ENCODE measurements at regions not wholly inside any gene's neighbourhood (a gene's known extent, or its start where the extent isn't known, plus 50 kb on each side); places are given as distances from the start of the nearest gene placed in this dataset.

- no peak for DNase-seq
Observed at GRCh38 chr2:84290537-84290936, 168.5 kb downstream of the SUCLG1 start.

- DNase-seq, result no peak
Observed at GRCh38 chr2:84288293-84288692, 170.8 kb downstream of the SUCLG1 start.

- no peak for DNase-seq
Observed at GRCh38 chr2:84286878-84287277, 172.2 kb downstream of the SUCLG1 start.

GRCh38 chr2:84285056-84285747, 173.9 kb downstream of the SUCLG1 start:
- no peak for DNase-seq

GRCh38 chr2:84283506-84283905, 175.6 kb downstream of the SUCLG1 start:
- DNase-seq, result no peak

GRCh38 chr2:84281510-84281909, 177.6 kb downstream of the SUCLG1 start:
- peak in 1 of 56 donors; percentile 16 for DNase-seq

GRCh38 chr2:84280873-84281272, 178.2 kb downstream of the SUCLG1 start:
- DNase-seq, result no peak

- DNase-seq, result no peak
Observed at GRCh38 chr2:84278386-84278785, 180.7 kb downstream of the SUCLG1 start.

GRCh38 chr2:84276590-84277255, 182.4 kb downstream of the SUCLG1 start:
- no peak for DNase-seq

GRCh38 chr2:84273406-84273805, 185.7 kb downstream of the SUCLG1 start:
- DNase-seq, result no peak

GRCh38 chr2:84271977-84272376, 187.1 kb downstream of the SUCLG1 start:
- DNase-seq, result no peak

- peak in 7 of 56 donors; percentile 1 to 23 (median 5) for DNase-seq
Observed at GRCh38 chr2:84257831-84258230, 201.2 kb downstream of the SUCLG1 start.

GRCh38 chr2:84251651-84252302, 207.3 kb downstream of the SUCLG1 start:
- no peak for DNase-seq

- DNase-seq, result no peak
Observed at GRCh38 chr2:84249140-84249539, 209.9 kb downstream of the SUCLG1 start.

- no peak for DNase-seq
Observed at GRCh38 chr2:84247532-84247931, 211.5 kb downstream of the SUCLG1 start.

GRCh38 chr2:84243788-84244733, 215.0 kb downstream of the SUCLG1 start:
- no peak for DNase-seq

GRCh38 chr2:84238907-84239306, 220.2 kb downstream of the SUCLG1 start:
- DNase-seq, result no peak

GRCh38 chr2:84236288-84236687, 222.8 kb downstream of the SUCLG1 start:
- no peak for DNase-seq

- no peak for DNase-seq
Observed at GRCh38 chr2:84234103-84234502, 225.0 kb downstream of the SUCLG1 start.

GRCh38 chr2:84231478-84231877, 227.6 kb downstream of the SUCLG1 start:
- DNase-seq, result peak in 31 of 56 donors; percentile 3 to 77 (median 29)

- DNase-seq, result no peak
Observed at GRCh38 chr2:84224121-84224520, 235.0 kb downstream of the SUCLG1 start.

All from amygdala (tissue), 56 donors.